ENCODE measurements at regions not wholly inside any gene's neighbourhood (a gene's known extent, or its start where the extent isn't known, plus 50 kb on each side); places are given as distances from the start of the nearest gene placed in this dataset.

- peaks cover 12% of the 10 kb centered on the region for H3K4me1 Mint-ChIP-seq (ENCODE audit: low read depth)
- H3K36me3 Mint-ChIP-seq (ENCODE audit: low read depth) = no peaks in the 10 kb centered on the region
- peaks cover 5% of the 10 kb centered on the region for H3K9me3 Mint-ChIP-seq (ENCODE audit: insufficient read depth)
- no peak overlapping the region for H3K27ac Mint-ChIP-seq
- H3K4me3 Mint-ChIP-seq = no peak overlapping the region
- CTCF ChIA-PET = no interaction called here
- no peak for ATAC-seq
- no peaks in the 10 kb centered on the region for H3K27me3 Mint-ChIP-seq (ENCODE audit: low read depth)
- no peak for DNase-seq
- POLR2A ChIA-PET = no interaction called here
Measured at GRCh38 chr13:104809483-104809882, 1726.0 kb downstream of the EFNB2 start.

- POLR2A ChIA-PET = no interaction called here
- Mint-ChIP-seq H3K9me3 (ENCODE audit: insufficient read depth) (peaks cover 5% of the 10 kb centered on the region), H3K27ac (no peak overlapping the region), H3K4me3 (no peak overlapping the region), H3K36me3 (ENCODE audit: low read depth) (no peaks in the 10 kb centered on the region), H3K27me3 (ENCODE audit: low read depth) (no peaks in the 10 kb centered on the region), H3K4me1 (ENCODE audit: low read depth) (peaks cover 6% of the 10 kb centered on the region)
- ATAC-seq (no peak), DNase-seq (no peak)
- CTCF ChIA-PET = no interaction called here
Measured at GRCh38 chr13:104805346-104805745, 1730.1 kb downstream of the EFNB2 start.

- H3K4me1 Mint-ChIP-seq (ENCODE audit: low read depth) = no peaks in the 10 kb centered on the region
- H3K27ac Mint-ChIP-seq = no peak overlapping the region
- POLR2A ChIA-PET = no interaction called here
- DNase-seq (no peak), ATAC-seq (no peak)
- CTCF ChIA-PET = no interaction called here
- H3K9me3 Mint-ChIP-seq (ENCODE audit: insufficient read depth) = no peaks in the 10 kb centered on the region
- H3K27me3 Mint-ChIP-seq (ENCODE audit: low read depth) = no peaks in the 10 kb centered on the region
- H3K36me3 Mint-ChIP-seq (ENCODE audit: low read depth) = no peaks in the 10 kb centered on the region
- H3K4me3 Mint-ChIP-seq = no peak overlapping the region
Measured at GRCh38 chr13:104799152-104799551, 1732.9 kb upstream of the SLC10A2 start.

- no peak overlapping the region for H3K27ac Mint-ChIP-seq
- no peaks in the 10 kb centered on the region for H3K36me3 Mint-ChIP-seq (ENCODE audit: low read depth)
- no peaks in the 10 kb centered on the region for H3K9me3 Mint-ChIP-seq (ENCODE audit: insufficient read depth)
- POLR2A ChIA-PET = no interaction called here
- no peaks in the 10 kb centered on the region for H3K27me3 Mint-ChIP-seq (ENCODE audit: low read depth)
- CTCF ChIA-PET = no interaction called here
- DNase-seq (no peak), ATAC-seq (no peak)
- H3K4me3 Mint-ChIP-seq = no peak overlapping the region
- no peaks in the 10 kb centered on the region for H3K4me1 Mint-ChIP-seq (ENCODE audit: low read depth)
Measured at GRCh38 chr13:104798486-104798885, 1732.3 kb upstream of the SLC10A2 start.

- no peaks in the 10 kb centered on the region for H3K27me3 Mint-ChIP-seq (ENCODE audit: low read depth)
- POLR2A ChIA-PET = no interaction called here
- no peak overlapping the region for H3K27ac Mint-ChIP-seq
- H3K36me3 Mint-ChIP-seq (ENCODE audit: low read depth) = no peaks in the 10 kb centered on the region
- H3K9me3 Mint-ChIP-seq (ENCODE audit: insufficient read depth) = no peaks in the 10 kb centered on the region
- CTCF ChIA-PET = interaction anchor here (1.0 kb wide), 1 partner anchor 23 kb away, joined by 4 read pairs; no protein-coding TSS in a partner anchor
- H3K4me1 Mint-ChIP-seq (ENCODE audit: low read depth) = no peaks in the 10 kb centered on the region
- DNase-seq (no peak), ATAC-seq (no peak)
- no peak overlapping the region for H3K4me3 Mint-ChIP-seq
Measured at GRCh38 chr13:104796581-104796980, 1730.4 kb upstream of the SLC10A2 start.

GRCh38 chr13:104785952-104786351 is 1719.7 kb upstream of the SLC10A2 start:
- peaks cover 6% of the 10 kb centered on the region for H3K9me3 Mint-ChIP-seq (ENCODE audit: insufficient read depth)
- no peaks in the 10 kb centered on the region for H3K27me3 Mint-ChIP-seq (ENCODE audit: low read depth)
- no peak for ATAC-seq
- H3K4me1 Mint-ChIP-seq (ENCODE audit: low read depth) = no peaks in the 10 kb centered on the region
- no peak overlapping the region for H3K4me3 Mint-ChIP-seq
- CTCF ChIA-PET = no interaction called here
- no peak overlapping the region for H3K27ac Mint-ChIP-seq
- DNase-seq = no peak
- POLR2A ChIA-PET = no interaction called here
- H3K36me3 Mint-ChIP-seq (ENCODE audit: low read depth) = no peaks in the 10 kb centered on the region

- no peaks in the 10 kb centered on the region for H3K4me1 Mint-ChIP-seq (ENCODE audit: low read depth)
- CTCF ChIA-PET = no interaction called here
- ATAC-seq = no peak
Measured at GRCh38 chr13:104784891-104785290, 1718.7 kb upstream of the SLC10A2 start.

GRCh38 chr13:104782741-104783140 is 1716.5 kb upstream of the SLC10A2 start:
- POLR2A ChIA-PET = no interaction called here
- no peak overlapping the region for H3K27ac Mint-ChIP-seq

More at GRCh38 chr13:104784891-104785290, 1718.7 kb upstream of the SLC10A2 start:
- no peak for DNase-seq
- Mint-ChIP-seq H3K4me3 (no peak overlapping the region), H3K9me3 (ENCODE audit: insufficient read depth) (peaks cover 11% of the 10 kb centered on the region), H3K27ac (no peak overlapping the region), H3K27me3 (ENCODE audit: low read depth) (no peaks in the 10 kb centered on the region), H3K36me3 (ENCODE audit: low read depth) (no peaks in the 10 kb centered on the region)
- POLR2A ChIA-PET = no interaction called here

GRCh38 chr13:104779311-104779993 is 1713.2 kb upstream of the SLC10A2 start:
- CTCF ChIA-PET = interaction anchor here (0.7 kb wide), 1 partner anchor 226 kb away, joined by 3 read pairs; no protein-coding TSS in a partner anchor
- H3K4me1 Mint-ChIP-seq (ENCODE audit: low read depth) = no peaks in the 10 kb centered on the region
- no peak overlapping the region for H3K4me3 Mint-ChIP-seq
- DNase-seq = no peak
- no peak for ATAC-seq
- no peak overlapping the region for H3K27ac Mint-ChIP-seq
- no peaks in the 10 kb centered on the region for H3K27me3 Mint-ChIP-seq (ENCODE audit: low read depth)
- POLR2A ChIA-PET = no interaction called here
- peaks cover 11% of the 10 kb centered on the region for H3K9me3 Mint-ChIP-seq (ENCODE audit: insufficient read depth)
- no peaks in the 10 kb centered on the region for H3K36me3 Mint-ChIP-seq (ENCODE audit: low read depth)

More at GRCh38 chr13:104782741-104783140, 1716.5 kb upstream of the SLC10A2 start:
- H3K4me3 Mint-ChIP-seq = no peak overlapping the region
- H3K27me3 Mint-ChIP-seq (ENCODE audit: low read depth) = no peaks in the 10 kb centered on the region
- DNase-seq = no peak
- H3K9me3 Mint-ChIP-seq (ENCODE audit: insufficient read depth) = peaks cover 11% of the 10 kb centered on the region
- no peaks in the 10 kb centered on the region for H3K4me1 Mint-ChIP-seq (ENCODE audit: low read depth)
- no peaks in the 10 kb centered on the region for H3K36me3 Mint-ChIP-seq (ENCODE audit: low read depth)
- ATAC-seq = no peak
- CTCF ChIA-PET = no interaction called here

GRCh38 chr13:104773775-104774174 is 1707.6 kb upstream of the SLC10A2 start:
- DNase-seq (no peak), ATAC-seq (no peak)
- H3K27ac Mint-ChIP-seq = no peak overlapping the region
- H3K9me3 Mint-ChIP-seq (ENCODE audit: insufficient read depth) = no peaks in the 10 kb centered on the region
- H3K4me1 Mint-ChIP-seq (ENCODE audit: low read depth) = peaks cover 3% of the 10 kb centered on the region
- no peaks in the 10 kb centered on the region for H3K36me3 Mint-ChIP-seq (ENCODE audit: low read depth)
- ChIA-PET CTCF (interaction anchor here (0.6 to 1.7 kb wide), 5 partner anchors 12 to 1859 kb away, joined by 3 to 10 read pairs (median 4); no protein-coding TSS in a partner anchor), POLR2A (no interaction called here)
- no peaks in the 10 kb centered on the region for H3K27me3 Mint-ChIP-seq (ENCODE audit: low read depth)
- no peak overlapping the region for H3K4me3 Mint-ChIP-seq

- POLR2A ChIA-PET = no interaction called here
- Mint-ChIP-seq H3K4me3 (no peak overlapping the region), H3K36me3 (ENCODE audit: low read depth) (no peaks in the 10 kb centered on the region), H3K27ac (no peak overlapping the region), H3K9me3 (ENCODE audit: insufficient read depth) (no peaks in the 10 kb centered on the region), H3K4me1 (ENCODE audit: low read depth) (peaks cover 3% of the 10 kb centered on the region), H3K27me3 (ENCODE audit: low read depth) (no peaks in the 10 kb centered on the region)
- ATAC-seq (no peak), DNase-seq (no peak)
- CTCF ChIA-PET = no interaction called here
Measured at GRCh38 chr13:104769545-104769944, 1703.3 kb upstream of the SLC10A2 start.

GRCh38 chr13:104766319-104766718 is 1700.1 kb upstream of the SLC10A2 start:
- Mint-ChIP-seq H3K36me3 (ENCODE audit: low read depth) (no peaks in the 10 kb centered on the region), H3K9me3 (ENCODE audit: insufficient read depth) (no peaks in the 10 kb centered on the region), H3K4me3 (no peak overlapping the region), H3K4me1 (ENCODE audit: low read depth) (peaks cover 3% of the 10 kb centered on the region), H3K27ac (no peak overlapping the region), H3K27me3 (ENCODE audit: low read depth) (no peaks in the 10 kb centered on the region)
- ChIA-PET POLR2A (no interaction called here), CTCF (no interaction called here)
- DNase-seq (no peak), ATAC-seq (no peak)

GRCh38 chr13:104764600-104764999 is 1698.4 kb upstream of the SLC10A2 start:
- POLR2A ChIA-PET = no interaction called here
- H3K36me3 Mint-ChIP-seq (ENCODE audit: low read depth) = no peaks in the 10 kb centered on the region
- no peaks in the 10 kb centered on the region for H3K9me3 Mint-ChIP-seq (ENCODE audit: insufficient read depth)
- no peaks in the 10 kb centered on the region for H3K27me3 Mint-ChIP-seq (ENCODE audit: low read depth)
- no peak overlapping the region for H3K27ac Mint-ChIP-seq
- H3K4me3 Mint-ChIP-seq = no peak overlapping the region
- DNase-seq (no peak), ATAC-seq (no peak)
- CTCF ChIA-PET = no interaction called here
- H3K4me1 Mint-ChIP-seq (ENCODE audit: low read depth) = peaks cover under 1% of the 10 kb centered on the region
